ENCODE measurements at regions not wholly inside any gene's neighbourhood (a gene's known extent, or its start where the extent isn't known, plus 50 kb on each side); places are given as distances from the start of the nearest gene placed in this dataset.

DNA sequence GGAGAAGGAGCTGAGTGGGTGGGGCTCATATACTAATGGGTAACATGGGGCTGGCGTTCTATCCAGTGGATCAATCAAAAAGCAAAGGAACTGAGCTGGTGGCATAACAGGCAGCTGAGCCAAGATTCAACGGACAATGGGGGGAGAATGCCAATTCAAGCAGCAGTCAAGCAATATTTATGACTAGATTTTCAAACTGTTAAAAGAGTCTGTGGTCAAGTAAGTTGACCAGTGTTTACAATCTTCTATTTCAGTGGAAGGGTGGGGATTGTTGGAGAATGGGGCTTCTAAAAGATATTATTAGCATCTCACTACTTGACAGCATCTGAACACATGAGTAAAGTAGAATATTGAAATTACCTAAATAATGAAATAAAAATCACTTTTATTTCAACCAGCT is 64.9 kb upstream of the SCRG1 start (continued):
- TF ChIP-seq, protein P1, sequence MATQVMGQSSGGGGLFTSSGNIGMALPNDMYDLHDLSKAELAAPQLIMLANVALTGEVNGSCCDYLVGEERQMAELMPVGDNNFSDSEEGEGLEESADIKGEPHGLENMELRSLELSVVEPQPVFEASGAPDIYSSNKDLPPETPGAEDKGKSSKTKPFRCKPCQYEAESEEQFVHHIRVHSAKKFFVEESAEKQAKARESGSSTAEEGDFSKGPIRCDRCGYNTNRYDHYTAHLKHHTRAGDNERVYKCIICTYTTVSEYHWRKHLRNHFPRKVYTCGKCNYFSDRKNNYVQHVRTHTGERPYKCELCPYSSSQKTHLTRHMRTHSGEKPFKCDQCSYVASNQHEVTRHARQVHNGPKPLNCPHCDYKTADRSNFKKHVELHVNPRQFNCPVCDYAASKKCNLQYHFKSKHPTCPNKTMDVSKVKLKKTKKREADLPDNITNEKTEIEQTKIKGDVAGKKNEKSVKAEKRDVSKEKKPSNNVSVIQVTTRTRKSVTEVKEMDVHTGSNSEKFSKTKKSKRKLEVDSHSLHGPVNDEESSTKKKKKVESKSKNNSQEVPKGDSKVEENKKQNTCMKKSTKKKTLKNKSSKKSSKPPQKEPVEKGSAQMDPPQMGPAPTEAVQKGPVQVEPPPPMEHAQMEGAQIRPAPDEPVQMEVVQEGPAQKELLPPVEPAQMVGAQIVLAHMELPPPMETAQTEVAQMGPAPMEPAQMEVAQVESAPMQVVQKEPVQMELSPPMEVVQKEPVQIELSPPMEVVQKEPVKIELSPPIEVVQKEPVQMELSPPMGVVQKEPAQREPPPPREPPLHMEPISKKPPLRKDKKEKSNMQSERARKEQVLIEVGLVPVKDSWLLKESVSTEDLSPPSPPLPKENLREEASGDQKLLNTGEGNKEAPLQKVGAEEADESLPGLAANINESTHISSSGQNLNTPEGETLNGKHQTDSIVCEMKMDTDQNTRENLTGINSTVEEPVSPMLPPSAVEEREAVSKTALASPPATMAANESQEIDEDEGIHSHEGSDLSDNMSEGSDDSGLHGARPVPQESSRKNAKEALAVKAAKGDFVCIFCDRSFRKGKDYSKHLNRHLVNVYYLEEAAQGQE (IDR thresholded peaks at IDR 0.05; ENCODE audit: unreplicated experiment) = no peak

DNA sequence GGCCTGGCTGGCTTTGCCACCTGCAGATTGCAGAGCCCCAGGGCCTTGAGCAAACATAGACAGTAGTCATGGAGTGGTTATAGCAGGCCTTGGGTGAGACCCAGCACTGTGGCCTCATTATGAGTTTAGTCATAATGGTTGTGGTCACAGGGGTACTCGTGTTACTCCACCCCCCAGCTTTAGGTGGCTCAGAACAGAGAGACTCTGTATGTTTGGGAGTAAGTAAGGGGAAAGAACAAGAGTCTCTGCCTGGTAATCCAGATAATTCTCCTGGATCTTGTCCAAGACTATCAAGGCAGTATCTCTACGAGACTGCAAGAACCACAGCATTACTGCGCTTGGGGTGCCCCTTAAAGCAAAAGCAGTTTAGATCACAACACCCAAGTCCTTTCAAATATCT is 62.3 kb upstream of the SCRG1 start:
- H3K4me1 ChIP-seq (ENCODE audit: insufficient read depth) = no peaks in the 10 kb centered on the region
- H3K27ac ChIP-seq (ENCODE audit: low read depth) = no peak overlapping the region
- H2AFZ ChIP-seq = no peak overlapping the region
- H3K4me3 ChIP-seq = no peak overlapping the region
- TF ChIP-seq JUNB (IDR thresholded peaks at IDR 0.05; ENCODE audit: unreplicated experiment) (no peak), EZH2phosphoT487 (IDR thresholded peaks at IDR 0.05; ENCODE audit: unreplicated experiment) (no peak), ZNF114 (CRISPR knock-in tag; IDR thresholded peaks at IDR 0.05) (no peak), EZH2 (IDR thresholded peaks at IDR 0.05; ENCODE audit: low read depth, unreplicated experiment) (no peak), NANOG (IDR thresholded peaks at IDR 0.05; ENCODE audit: borderline replicate concordance) (no peak)
- TF ChIP-seq, protein P2, sequence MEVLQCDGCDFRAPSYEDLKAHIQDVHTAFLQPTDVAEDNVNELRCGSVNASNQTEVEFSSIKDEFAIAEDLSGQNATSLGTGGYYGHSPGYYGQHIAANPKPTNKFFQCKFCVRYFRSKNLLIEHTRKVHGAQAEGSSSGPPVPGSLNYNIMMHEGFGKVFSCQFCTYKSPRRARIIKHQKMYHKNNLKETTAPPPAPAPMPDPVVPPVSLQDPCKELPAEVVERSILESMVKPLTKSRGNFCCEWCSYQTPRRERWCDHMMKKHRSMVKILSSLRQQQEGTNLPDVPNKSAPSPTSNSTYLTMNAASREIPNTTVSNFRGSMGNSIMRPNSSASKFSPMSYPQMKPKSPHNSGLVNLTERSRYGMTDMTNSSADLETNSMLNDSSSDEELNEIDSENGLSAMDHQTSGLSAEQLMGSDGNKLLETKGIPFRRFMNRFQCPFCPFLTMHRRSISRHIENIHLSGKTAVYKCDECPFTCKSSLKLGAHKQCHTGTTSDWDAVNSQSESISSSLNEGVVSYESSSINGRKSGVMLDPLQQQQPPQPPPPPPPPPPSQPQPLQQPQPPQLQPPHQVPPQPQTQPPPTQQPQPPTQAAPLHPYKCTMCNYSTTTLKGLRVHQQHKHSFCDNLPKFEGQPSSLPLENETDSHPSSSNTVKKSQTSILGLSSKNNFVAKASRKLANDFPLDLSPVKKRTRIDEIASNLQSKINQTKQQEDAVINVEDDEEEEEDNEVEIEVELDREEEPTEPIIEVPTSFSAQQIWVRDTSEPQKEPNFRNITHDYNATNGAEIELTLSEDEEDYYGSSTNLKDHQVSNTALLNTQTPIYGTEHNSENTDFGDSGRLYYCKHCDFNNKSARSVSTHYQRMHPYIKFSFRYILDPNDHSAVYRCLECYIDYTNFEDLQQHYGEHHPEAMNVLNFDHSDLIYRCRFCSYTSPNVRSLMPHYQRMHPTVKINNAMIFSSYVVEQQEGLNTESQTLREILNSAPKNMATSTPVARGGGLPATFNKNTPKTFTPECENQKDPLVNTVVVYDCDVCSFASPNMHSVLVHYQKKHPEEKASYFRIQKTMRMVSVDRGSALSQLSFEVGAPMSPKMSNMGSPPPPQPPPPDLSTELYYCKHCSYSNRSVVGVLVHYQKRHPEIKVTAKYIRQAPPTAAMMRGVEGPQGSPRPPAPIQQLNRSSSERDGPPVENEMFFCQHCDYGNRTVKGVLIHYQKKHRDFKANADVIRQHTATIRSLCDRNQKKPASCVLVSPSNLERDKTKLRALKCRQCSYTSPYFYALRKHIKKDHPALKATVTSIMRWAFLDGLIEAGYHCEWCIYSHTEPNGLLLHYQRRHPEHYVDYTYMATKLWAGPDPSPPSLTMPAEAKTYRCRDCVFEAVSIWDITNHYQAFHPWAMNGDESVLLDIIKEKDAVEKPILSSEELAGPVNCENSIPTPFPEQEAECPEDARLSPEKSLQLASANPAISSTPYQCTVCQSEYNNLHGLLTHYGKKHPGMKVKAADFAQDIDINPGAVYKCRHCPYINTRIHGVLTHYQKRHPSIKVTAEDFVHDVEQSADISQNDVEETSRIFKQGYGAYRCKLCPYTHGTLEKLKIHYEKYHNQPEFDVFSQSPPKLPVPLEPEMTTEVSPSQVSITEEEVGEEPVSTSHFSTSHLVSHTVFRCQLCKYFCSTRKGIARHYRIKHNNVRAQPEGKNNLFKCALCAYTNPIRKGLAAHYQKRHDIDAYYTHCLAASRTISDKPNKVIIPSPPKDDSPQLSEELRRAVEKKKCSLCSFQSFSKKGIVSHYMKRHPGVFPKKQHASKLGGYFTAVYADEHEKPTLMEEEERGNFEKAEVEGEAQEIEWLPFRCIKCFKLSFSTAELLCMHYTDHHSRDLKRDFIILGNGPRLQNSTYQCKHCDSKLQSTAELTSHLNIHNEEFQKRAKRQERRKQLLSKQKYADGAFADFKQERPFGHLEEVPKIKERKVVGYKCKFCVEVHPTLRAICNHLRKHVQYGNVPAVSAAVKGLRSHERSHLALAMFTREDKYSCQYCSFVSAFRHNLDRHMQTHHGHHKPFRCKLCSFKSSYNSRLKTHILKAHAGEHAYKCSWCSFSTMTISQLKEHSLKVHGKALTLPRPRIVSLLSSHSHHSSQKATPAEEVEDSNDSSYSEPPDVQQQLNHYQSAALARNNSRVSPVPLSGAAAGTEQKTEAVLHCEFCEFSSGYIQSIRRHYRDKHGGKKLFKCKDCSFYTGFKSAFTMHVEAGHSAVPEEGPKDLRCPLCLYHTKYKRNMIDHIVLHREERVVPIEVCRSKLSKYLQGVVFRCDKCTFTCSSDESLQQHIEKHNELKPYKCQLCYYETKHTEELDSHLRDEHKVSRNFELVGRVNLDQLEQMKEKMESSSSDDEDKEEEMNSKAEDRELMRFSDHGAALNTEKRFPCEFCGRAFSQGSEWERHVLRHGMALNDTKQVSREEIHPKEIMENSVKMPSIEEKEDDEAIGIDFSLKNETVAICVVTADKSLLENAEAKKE (CRISPR knock-in tag; IDR thresholded peaks at IDR 0.05) = no peak
- Mint-ChIP-seq H3K36me3 (ENCODE audit: low read depth) (no peaks in the 10 kb centered on the region), H3K9me3 (no peaks in the 10 kb centered on the region), H3K27me3 (ENCODE audit: insufficient read depth, low read depth, poor library complexity) (no peaks in the 10 kb centered on the region), H3K4me1 (peaks cover 5% of the 10 kb centered on the region; the same call in 1 of the 3 replicates), H3K4me3 (no peak overlapping the region), H3K27ac (no peak overlapping the region)
- no peak for DNase-seq (ENCODE audit: low spot score)
- ATAC-seq = no peak
- no peaks in the 10 kb centered on the region for H3K27me3 ChIP-seq (ENCODE audit: insufficient read depth)
- peaks cover 19% of the 10 kb centered on the region; the same call in 1 of the 2 replicates for H3K9me2 ChIP-seq (ENCODE audit: insufficient read depth)
- H3F3A ChIP-seq (replicated peaks; ENCODE audit: low read depth) = no peaks in the 10 kb centered on the region
- H3K36me3 ChIP-seq (ENCODE audit: insufficient read depth) = no peaks in the 10 kb centered on the region
- no peaks in the 10 kb centered on the region for H3K79me2 ChIP-seq (replicated peaks; ENCODE audit: insufficient read depth)
- H3K4me2 ChIP-seq = no peak overlapping the region
- H4K20me1 ChIP-seq (replicated peaks; ENCODE audit: insufficient read depth) = no peaks in the 10 kb centered on the region
